ENCODE measurements at regions not wholly inside any gene's neighbourhood (a gene's known extent, or its start where the extent isn't known, plus 50 kb on each side); places are given as distances from the start of the nearest gene placed in this dataset.

DNA sequence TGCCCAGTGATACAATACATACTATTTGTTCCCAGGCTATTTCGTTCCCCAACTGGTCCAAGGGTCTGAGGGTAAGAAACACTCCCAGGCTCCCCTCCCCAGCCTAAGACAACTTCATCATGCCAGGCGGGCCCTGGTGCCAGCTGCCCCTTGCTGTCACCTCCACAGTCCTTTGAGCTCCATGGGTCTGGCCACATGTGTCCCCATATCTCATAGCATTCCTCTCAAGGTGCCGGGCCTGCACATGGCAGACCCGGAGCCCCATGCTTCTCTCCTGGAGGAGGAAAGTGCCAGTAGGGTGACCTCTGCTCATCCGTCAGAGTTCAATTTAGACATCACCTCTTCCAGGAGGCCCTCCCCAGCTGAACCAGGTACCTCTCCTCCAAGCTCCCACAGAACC, 120.5 kb downstream of the C5orf15 start:
- TF ChIP-seq POLR2A (IDR thresholded peaks at IDR 0.05) (no peak), POLR2AphosphoS5 (IDR thresholded peaks at IDR 0.05) (no peak), EP300 (IDR thresholded peaks at IDR 0.05) (no peak)
- H3K27me3 ChIP-seq, result no peaks in the 10 kb centered on the region
- H3K4me1 ChIP-seq, result peaks cover 0 to 3% (median 0%) of the 10 kb centered on the region in 4 donors
- ATAC-seq (ENCODE audit: low FRiP score in 2 of 2) (no peak), DNase-seq (no peak)
- H3K36me3 ChIP-seq, result no peaks in the 10 kb centered on the region
- no peaks in the 10 kb centered on the region for H3K9me3 ChIP-seq
- 89 to 90% methylated on average over 5 of the region's 5 CpGs for WGBS, 2 donors
- H3K4me3 ChIP-seq, result no peak overlapping the region
- H3K27ac ChIP-seq, result no peak overlapping the region

DNA sequence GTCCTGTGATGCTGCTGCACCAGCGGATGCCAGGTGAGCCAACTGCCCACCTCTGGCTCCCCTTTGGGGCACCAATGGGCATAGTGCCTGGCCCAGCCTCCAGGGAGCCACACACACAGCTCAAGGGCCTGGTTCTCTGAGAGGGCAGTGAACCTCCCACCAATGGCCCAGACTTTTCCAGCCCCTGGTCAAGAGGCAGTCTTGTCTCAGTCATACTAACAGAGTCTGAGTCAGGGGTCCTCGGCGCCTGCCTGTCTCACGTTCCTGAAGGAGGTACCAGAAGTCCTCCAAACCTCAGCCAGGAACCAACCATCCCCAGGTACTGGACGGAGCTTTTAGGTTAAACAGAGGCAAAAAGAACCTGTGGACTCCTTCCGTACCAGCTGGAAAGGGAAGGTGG, 121.1 kb downstream of the C5orf15 start:
- DNase-seq (no peak), ATAC-seq (ENCODE audit: low FRiP score in 2 of 2) (no peak)
- no peaks in the 10 kb centered on the region for H3K9me3 ChIP-seq
- no peak overlapping the region for H3K27ac ChIP-seq
- peaks cover 0 to 3% (median 0%) of the 10 kb centered on the region in 4 donors for H3K4me1 ChIP-seq
- TF ChIP-seq, protein P1, sequence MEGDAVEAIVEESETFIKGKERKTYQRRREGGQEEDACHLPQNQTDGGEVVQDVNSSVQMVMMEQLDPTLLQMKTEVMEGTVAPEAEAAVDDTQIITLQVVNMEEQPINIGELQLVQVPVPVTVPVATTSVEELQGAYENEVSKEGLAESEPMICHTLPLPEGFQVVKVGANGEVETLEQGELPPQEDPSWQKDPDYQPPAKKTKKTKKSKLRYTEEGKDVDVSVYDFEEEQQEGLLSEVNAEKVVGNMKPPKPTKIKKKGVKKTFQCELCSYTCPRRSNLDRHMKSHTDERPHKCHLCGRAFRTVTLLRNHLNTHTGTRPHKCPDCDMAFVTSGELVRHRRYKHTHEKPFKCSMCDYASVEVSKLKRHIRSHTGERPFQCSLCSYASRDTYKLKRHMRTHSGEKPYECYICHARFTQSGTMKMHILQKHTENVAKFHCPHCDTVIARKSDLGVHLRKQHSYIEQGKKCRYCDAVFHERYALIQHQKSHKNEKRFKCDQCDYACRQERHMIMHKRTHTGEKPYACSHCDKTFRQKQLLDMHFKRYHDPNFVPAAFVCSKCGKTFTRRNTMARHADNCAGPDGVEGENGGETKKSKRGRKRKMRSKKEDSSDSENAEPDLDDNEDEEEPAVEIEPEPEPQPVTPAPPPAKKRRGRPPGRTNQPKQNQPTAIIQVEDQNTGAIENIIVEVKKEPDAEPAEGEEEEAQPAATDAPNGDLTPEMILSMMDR (IDR thresholded peaks at IDR 0.05), result no peak
- TF ChIP-seq POLR2A (IDR thresholded peaks at IDR 0.05), result no peak
- H3K27me3 ChIP-seq, result no peaks in the 10 kb centered on the region
- H3K4me3 ChIP-seq, result no peak overlapping the region
- 94% methylated on average over 3 to 6 of the region's 6 CpGs for WGBS, 2 donors
- no peaks in the 10 kb centered on the region for H3K36me3 ChIP-seq

DNA sequence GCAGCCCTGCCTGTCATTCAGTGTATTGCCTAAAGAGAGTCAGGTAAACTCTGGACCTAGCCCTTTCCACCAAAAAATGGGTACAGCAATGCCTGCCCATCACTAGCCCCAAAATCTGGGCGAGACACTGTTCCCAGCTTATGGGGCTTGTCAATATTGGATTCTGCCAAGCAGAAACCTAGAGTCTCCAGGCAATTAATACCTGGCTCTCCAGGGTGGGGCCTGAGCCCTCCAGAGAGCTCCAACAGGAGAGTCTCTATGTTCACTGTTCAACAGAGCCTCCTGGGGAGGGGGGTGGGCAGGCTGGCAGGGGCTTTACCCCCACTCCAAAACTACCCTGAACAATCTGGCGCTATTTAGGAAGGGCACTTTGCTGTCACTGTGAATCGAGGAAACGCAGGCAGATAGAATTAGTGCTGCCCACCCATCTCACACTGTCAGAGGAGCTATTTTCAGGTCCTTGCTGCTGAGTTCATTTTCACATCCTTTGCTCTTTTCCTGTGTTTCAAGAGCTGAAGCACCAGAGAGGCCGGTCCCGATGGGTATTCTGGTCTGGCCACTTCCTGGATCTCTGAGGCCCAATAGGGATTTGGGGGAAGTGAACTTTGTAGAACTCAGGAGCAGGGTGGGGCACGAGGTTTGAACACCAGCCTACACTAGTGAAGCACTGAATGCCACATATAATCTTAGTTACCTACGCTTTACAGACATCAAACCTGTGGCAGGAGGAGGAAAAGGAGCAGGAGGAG, 121.8 kb downstream of the C5orf15 start:
- Histone ChIP-seq H3K27me3 (no peaks in the 10 kb centered on the region), H3K4me3 (no peak overlapping the region), H3K27ac (no peak overlapping the region), H3K4me1 (peaks cover 0 to 3% (median 0%) of the 10 kb centered on the region in 4 donors), H3K9me3 (no peaks in the 10 kb centered on the region), H3K36me3 (no peaks in the 10 kb centered on the region)
- no peak for TF ChIP-seq POLR2AphosphoS5 (IDR thresholded peaks at IDR 0.05)
- no peak for TF ChIP-seq POLR2A (IDR thresholded peaks at IDR 0.05)
- no peak for TF ChIP-seq EP300 (IDR thresholded peaks at IDR 0.05)
- TF ChIP-seq, protein P1 (IDR thresholded peaks at IDR 0.05), result no peak
- ATAC-seq (ENCODE audit: low FRiP score in 2 of 2), result no peak
- WGBS, 2 donors, result 47 to 56% methylated on average over 8 of the region's 8 CpGs
- DNase-seq, result no peak

DNA sequence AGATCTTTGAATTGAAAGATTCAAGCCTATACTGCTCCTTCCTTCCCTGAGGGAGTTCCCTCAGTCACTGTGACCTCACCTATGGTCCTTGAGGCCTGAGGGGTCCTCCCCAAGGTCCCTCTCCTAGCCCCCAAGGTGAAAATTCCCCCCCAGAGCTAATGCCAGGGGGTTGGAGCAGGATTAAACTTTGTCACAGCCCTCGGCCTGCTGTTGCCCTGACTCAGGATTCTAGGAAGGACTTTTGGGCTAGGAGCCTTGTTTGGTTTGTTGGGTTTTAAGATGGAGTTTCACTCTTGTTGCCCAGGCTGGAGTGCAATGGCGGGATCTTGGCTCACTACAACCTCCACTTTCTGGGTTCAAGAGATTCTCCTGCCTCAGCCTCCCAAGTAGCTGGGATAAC, 123.2 kb downstream of the C5orf15 start:
- Histone ChIP-seq H3K27me3 (no peaks in the 10 kb centered on the region), H3K4me3 (no peak overlapping the region), H3K9me3 (no peaks in the 10 kb centered on the region), H3K4me1 (peaks cover 0 to 3% (median 0%) of the 10 kb centered on the region in 4 donors), H3K36me3 (no peaks in the 10 kb centered on the region), H3K27ac (no peak overlapping the region)
- DNase-seq, result no peak
- no peak for ATAC-seq (ENCODE audit: low FRiP score in 2 of 2)
- TF ChIP-seq POLR2A (IDR thresholded peaks at IDR 0.05), result no peak
- TF ChIP-seq, protein P1 (IDR thresholded peaks at IDR 0.05), result no peak
- no peak for TF ChIP-seq POLR2AphosphoS5 (IDR thresholded peaks at IDR 0.05)
- no peak for TF ChIP-seq EP300 (IDR thresholded peaks at IDR 0.05)
- WGBS, 2 donors, result 83 to 96% methylated on average over 2 of the region's 2 CpGs

DNA sequence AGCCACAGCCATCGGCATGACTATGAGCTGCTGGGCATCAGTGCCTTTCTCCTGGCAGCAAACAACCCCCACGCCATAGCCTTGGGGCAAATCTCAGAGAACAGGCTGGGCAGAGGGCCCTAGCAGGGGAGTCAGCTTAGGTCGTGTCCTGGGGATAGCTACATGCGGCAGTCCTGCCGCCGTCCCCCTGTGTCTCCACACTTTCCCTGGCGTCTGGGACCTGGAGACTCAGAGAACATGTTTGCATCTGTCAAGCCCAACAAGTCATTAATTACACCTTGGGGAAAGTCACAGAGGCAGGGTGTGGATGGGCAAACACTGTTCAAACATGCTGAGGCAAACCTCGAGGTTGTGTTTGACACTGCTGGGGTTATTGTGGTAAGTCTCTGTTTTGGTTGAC, 123.6 kb downstream of the C5orf15 start:
- DNase-seq, result no peak
- ATAC-seq (ENCODE audit: low FRiP score in 2 of 2), result no peak
- H3K4me3 ChIP-seq, result no peak overlapping the region
- H3K4me1 ChIP-seq, result peaks cover 0 to 3% (median 0%) of the 10 kb centered on the region in 4 donors
- H3K36me3 ChIP-seq, result no peaks in the 10 kb centered on the region
- no peaks in the 10 kb centered on the region for H3K27me3 ChIP-seq
- H3K27ac ChIP-seq, result no peak overlapping the region
- 66 to 78% methylated on average over 6 to 7 of the region's 8 CpGs for WGBS, 2 donors
- no peaks in the 10 kb centered on the region for H3K9me3 ChIP-seq
- no peak for TF ChIP-seq POLR2A (IDR thresholded peaks at IDR 0.05)
- TF ChIP-seq EP300 (IDR thresholded peaks at IDR 0.05), result no peak
- TF ChIP-seq POLR2AphosphoS5 (IDR thresholded peaks at IDR 0.05), result no peak
- TF ChIP-seq, protein P1 (IDR thresholded peaks at IDR 0.05), result no peak
